NT2/D1 (cell line): ENCODE measurements at regions not wholly inside any gene's neighbourhood (a gene's known extent, or its start where the extent isn't known, plus 50 kb on each side); places are given as distances from the start of the nearest gene placed in this dataset.

Experiments used
- YY1 ChIP-seq: IDR thresholded peaks from 2 replicates; pipeline ENCODE4 v1.6.1; 2011; ENCODE audit not compliant: insufficient read length, insufficient read depth
- ZNF274 ChIP-seq: IDR thresholded peaks from 2 replicates; pipeline ENCODE4 v1.6.1; 2011; ENCODE audit warnings: mild to moderate bottlenecking, low read depth, low read length

- TF ChIP-seq YY1 (no peak), ZNF274 (no peak)
Observed at GRCh38 chr11:92576315-92576714, 351.7 kb downstream of the FAT3 start.
